Mammary epithelial cell (primary cell): ENCODE measurements at regions not wholly inside any gene's neighbourhood (a gene's known extent, or its start where the extent isn't known, plus 50 kb on each side); places are given as distances from the start of the nearest gene placed in this dataset.

Experiments used
- EZH2 ChIP-seq: IDR thresholded peaks from 2 replicates; pipeline ENCODE4 v1.6.1; 2012; ENCODE audit warnings: low read length, inconsistent platforms, borderline replicate concordance
- TF ChIP-seq, protein P1 (sequence below), 2 donors: IDR thresholded peaks in 1 of 2; conservative IDR thresholded peaks in 1 of 2; 2 replicates each; pipeline ENCODE4 v1.5.1; 2011 to 2012; ENCODE audit warnings: inconsistent platforms in 2 of 2, low read length in 2 of 2, mild to moderate bottlenecking in 2 of 2, control low read depth in 1 of 2, low read depth in 1 of 2; ENCODE audit not compliant: insufficient read depth in 1 of 2; ENCODE audit errors: extremely low read depth in 1 of 2

DNA sequence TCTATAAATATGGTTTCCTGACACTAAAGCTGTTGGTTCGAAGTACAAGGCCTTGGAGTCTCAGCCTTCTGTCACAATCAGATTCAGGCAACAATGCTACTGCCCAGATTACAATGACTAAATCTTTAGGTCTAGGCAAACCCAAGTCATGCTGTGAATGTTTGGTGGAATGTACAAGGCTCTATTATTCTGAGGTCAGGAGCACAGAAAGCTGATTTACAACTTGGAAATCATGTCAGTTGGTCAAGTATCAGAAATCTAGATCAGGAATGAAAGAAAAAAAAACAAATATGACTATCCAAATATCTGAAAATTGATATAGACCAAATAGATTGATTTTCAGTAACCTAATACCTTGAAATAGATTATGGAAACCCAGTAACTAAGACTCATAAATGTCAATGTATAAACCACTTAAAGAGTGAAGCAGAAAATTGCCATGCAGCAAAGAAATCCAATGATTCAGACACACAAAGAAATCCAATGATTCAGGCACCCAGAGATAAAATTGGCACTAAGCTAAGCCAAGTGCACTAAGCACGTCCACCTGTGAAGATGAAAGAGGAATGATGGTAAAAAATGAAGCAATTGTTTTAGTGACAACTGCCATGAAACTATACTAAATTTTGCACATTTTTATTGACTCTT lies 588.0 kb upstream of the TUSC1 start:
- TF ChIP-seq, protein P1, sequence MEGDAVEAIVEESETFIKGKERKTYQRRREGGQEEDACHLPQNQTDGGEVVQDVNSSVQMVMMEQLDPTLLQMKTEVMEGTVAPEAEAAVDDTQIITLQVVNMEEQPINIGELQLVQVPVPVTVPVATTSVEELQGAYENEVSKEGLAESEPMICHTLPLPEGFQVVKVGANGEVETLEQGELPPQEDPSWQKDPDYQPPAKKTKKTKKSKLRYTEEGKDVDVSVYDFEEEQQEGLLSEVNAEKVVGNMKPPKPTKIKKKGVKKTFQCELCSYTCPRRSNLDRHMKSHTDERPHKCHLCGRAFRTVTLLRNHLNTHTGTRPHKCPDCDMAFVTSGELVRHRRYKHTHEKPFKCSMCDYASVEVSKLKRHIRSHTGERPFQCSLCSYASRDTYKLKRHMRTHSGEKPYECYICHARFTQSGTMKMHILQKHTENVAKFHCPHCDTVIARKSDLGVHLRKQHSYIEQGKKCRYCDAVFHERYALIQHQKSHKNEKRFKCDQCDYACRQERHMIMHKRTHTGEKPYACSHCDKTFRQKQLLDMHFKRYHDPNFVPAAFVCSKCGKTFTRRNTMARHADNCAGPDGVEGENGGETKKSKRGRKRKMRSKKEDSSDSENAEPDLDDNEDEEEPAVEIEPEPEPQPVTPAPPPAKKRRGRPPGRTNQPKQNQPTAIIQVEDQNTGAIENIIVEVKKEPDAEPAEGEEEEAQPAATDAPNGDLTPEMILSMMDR (conservative IDR thresholded peaks at IDR 0.05 in 1 of 2, IDR thresholded peaks at IDR 0.05 in 1 of 2; ENCODE audit: extremely low read depth in 1 of 2, insufficient read depth in 1 of 2, low read depth in 1 of 2, low read length in 2 of 2), result no peak
- TF ChIP-seq EZH2, result no peak
